ENCODE measurements at regions not wholly inside any gene's neighbourhood (a gene's known extent, or its start where the extent isn't known, plus 50 kb on each side); places are given as distances from the start of the nearest gene placed in this dataset.

- Mint-ChIP-seq H3K4me3 (no peak overlapping the region), H3K9me3 (no peaks in the 10 kb centered on the region), H3K27ac (no peak overlapping the region), H3K36me3 (no peaks in the 10 kb centered on the region), H3K27me3 (ENCODE audit: insufficient read depth, low read depth) (no peaks in the 10 kb centered on the region), H3K4me1 (no peaks in the 10 kb centered on the region)
- no peak for DNase-seq (ENCODE audit: low spot score)
- Histone ChIP-seq H3K27me3 (no peaks in the 10 kb centered on the region), H3K4me1 (no peaks in the 10 kb centered on the region), H2AFZ (replicated peaks) (no peak overlapping the region), H3K27ac (no peak overlapping the region), H3K4me2 (no peak overlapping the region), H3F3A (ENCODE audit: low read depth) (no peaks in the 10 kb centered on the region), H4K20me1 (ENCODE audit: low read depth) (no peaks in the 10 kb centered on the region), H3K79me2 (ENCODE audit: low read depth) (no peaks in the 10 kb centered on the region), H3K9ac (no peak overlapping the region), H3K36me3 (no peaks in the 10 kb centered on the region), H3K9me3 (ENCODE audit: low read depth) (no peaks in the 10 kb centered on the region), H3K4me3 (no peak overlapping the region)
- TF ChIP-seq CTCF (IDR thresholded peaks at IDR 0.05) (no peak), EZH2 (IDR thresholded peaks at IDR 0.05) (no peak), EZH2phosphoT487 (IDR thresholded peaks at IDR 0.05) (no peak)
These were observed 352.7 kb downstream of the LRRC70 start for GRCh38 chr5:62931153-62931950.

- H4K20me1 ChIP-seq (ENCODE audit: low read depth), result no peaks in the 10 kb centered on the region
- no peak overlapping the region for H3K4me2 ChIP-seq
- Mint-ChIP-seq H3K4me3 (no peak overlapping the region), H3K36me3 (no peaks in the 10 kb centered on the region), H3K9me3 (no peaks in the 10 kb centered on the region), H3K4me1 (no peaks in the 10 kb centered on the region), H3K27me3 (ENCODE audit: insufficient read depth, low read depth) (no peaks in the 10 kb centered on the region), H3K27ac (no peak overlapping the region)
- no peaks in the 10 kb centered on the region for H3K4me1 ChIP-seq
- H3K27me3 ChIP-seq, result no peaks in the 10 kb centered on the region
- no peaks in the 10 kb centered on the region for H3F3A ChIP-seq (ENCODE audit: low read depth)
- no peaks in the 10 kb centered on the region for H3K79me2 ChIP-seq (ENCODE audit: low read depth)
- H3K9me3 ChIP-seq (ENCODE audit: low read depth), result no peaks in the 10 kb centered on the region
- H2AFZ ChIP-seq (replicated peaks), result no peak overlapping the region
- H3K4me3 ChIP-seq, result no peak overlapping the region
- no peak for TF ChIP-seq EZH2 (IDR thresholded peaks at IDR 0.05)
- no peak for TF ChIP-seq CTCF (IDR thresholded peaks at IDR 0.05)
- no peak for TF ChIP-seq EZH2phosphoT487 (IDR thresholded peaks at IDR 0.05)
- no peak overlapping the region for H3K27ac ChIP-seq
- H3K9ac ChIP-seq, result no peak overlapping the region
- no peak for DNase-seq (ENCODE audit: low spot score)
- no peaks in the 10 kb centered on the region for H3K36me3 ChIP-seq
These were observed 343.6 kb downstream of the LRRC70 start for GRCh38 chr5:62922191-62922590.

GRCh38 chr5:62920856-62921255 lies 342.2 kb downstream of the LRRC70 start:
- TF ChIP-seq EZH2 (IDR thresholded peaks at IDR 0.05) (no peak), EZH2phosphoT487 (IDR thresholded peaks at IDR 0.05) (no peak), CTCF (IDR thresholded peaks at IDR 0.05) (no peak)
- no peaks in the 10 kb centered on the region for H3K79me2 ChIP-seq (ENCODE audit: low read depth)
- no peaks in the 10 kb centered on the region for H3F3A ChIP-seq (ENCODE audit: low read depth)
- no peak overlapping the region for H3K4me2 ChIP-seq
- no peaks in the 10 kb centered on the region for H4K20me1 ChIP-seq (ENCODE audit: low read depth)
- H2AFZ ChIP-seq (replicated peaks), result no peak overlapping the region
- no peak overlapping the region for H3K4me3 ChIP-seq
- Mint-ChIP-seq H3K27ac (no peak overlapping the region), H3K4me1 (no peaks in the 10 kb centered on the region), H3K9me3 (no peaks in the 10 kb centered on the region), H3K27me3 (ENCODE audit: insufficient read depth, low read depth) (no peaks in the 10 kb centered on the region), H3K4me3 (no peak overlapping the region), H3K36me3 (no peaks in the 10 kb centered on the region)
- no peak for DNase-seq (ENCODE audit: low spot score)
- H3K9me3 ChIP-seq (ENCODE audit: low read depth), result no peaks in the 10 kb centered on the region
- no peak overlapping the region for H3K27ac ChIP-seq
- no peaks in the 10 kb centered on the region for H3K4me1 ChIP-seq
- no peaks in the 10 kb centered on the region for H3K36me3 ChIP-seq
- H3K9ac ChIP-seq, result no peak overlapping the region
- H3K27me3 ChIP-seq, result no peaks in the 10 kb centered on the region
